Stimulated activated CD4-positive, alpha-beta T cell treated with anti-CD3 and anti-CD28 coated beads, Interleukin-1b, Interleukin-23, amount 100 ng/mL, for 4 hours (primary cell): ENCODE measurements at regions not wholly inside any gene's neighbourhood (a gene's known extent, or its start where the extent isn't known, plus 50 kb on each side); places are given as distances from the start of the nearest gene placed in this dataset.
A peak's percentile ranks its signal among the peaks of the same experiment; 100 is the strongest.

Source experiments
- DNase-seq, 2 donors: peaks; one replicate each; pipeline ENCODE4 v3.0.0-alpha.2; 2020; ENCODE audit warnings: low read depth in 2 of 2

DNA sequence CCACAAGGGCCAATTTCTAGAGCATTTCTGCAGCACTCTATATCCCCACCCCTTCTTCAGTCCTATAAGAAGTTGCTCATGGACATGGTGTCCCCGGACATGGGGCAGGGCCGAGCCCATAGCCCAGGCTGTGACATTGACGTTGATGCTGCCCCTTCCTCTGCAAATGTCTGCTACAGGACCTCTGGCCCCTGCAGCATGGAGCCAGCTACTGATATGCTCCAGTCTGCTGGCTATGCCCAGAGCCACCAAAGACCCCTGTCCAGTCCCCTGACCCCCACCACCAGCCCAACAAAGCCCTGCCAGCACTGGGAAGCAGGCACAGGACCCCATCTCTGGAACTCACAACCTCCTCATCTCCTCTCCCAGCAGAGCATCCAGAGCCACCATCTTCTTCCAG lies 120.1 kb upstream of the SMAD3 start:
- no peak for DNase-seq

DNA sequence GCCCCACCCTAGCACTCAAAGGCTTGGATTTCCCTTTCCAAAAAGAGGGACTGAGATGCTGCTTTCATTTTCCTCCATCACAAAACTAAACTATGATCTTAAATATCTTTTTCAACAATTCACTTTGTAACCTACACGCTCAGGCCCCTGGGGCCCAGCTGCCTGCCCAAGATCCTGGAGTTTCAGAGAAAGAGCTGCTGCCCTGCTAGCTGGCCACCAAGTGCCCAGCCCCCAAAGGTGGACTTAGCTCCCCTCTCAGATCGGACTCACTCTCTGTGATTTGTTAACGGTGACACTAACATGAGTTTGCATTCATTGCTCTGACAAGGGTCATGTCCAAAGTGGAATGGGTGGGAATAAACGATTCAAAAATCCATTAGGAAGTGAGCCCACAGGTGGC lies 119.6 kb upstream of the SMAD3 start:
- DNase-seq = no peak

DNA sequence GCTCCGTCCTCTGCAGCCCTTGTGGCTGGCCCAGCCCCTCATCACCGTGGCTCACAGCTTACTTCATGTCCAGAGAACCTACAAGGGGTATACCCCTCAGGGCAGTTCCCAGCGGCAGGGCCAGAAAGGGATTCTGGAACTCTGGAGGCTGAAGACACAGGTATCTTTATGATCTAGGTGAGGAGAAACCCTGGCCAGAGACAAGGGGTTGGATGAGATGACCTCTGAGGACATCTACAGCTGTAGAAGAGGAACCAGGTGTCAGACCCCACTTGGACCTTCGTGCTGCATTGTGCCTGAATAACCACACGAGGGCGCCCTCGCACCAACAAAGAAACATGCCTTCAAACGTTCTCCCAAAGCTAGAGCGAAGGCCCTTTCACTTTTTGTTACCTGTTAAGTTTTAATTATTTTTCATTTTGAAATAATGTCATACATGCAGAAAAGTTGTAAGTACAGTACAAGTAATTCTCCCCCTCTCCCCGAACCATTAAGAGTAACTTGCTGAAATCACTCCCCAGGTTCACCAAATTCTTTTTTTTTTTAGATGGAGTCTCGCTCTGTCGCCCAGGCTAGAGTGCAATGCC lies 118.7 kb upstream of the SMAD3 start:
- DNase-seq = peak; percentile 60 to 75

DNA sequence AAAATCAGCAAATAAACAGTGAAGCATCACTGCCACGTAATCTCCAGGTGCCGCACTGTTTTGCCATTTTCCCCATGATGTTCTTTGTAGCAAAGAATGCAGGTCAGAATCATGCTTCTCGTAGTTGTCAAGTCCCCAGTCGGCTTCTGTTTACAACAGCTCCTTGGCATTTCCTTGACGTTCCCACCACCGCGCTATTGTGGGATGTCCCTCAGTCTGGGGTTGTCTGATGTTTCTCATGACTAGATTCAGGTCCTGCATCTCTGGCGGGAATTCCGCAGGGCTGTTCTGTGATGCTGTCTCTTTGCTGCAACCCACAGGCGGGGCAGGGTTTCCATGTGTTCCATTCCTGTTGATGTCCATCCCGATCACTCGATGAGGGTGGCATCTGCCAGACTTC lies 117.9 kb upstream of the SMAD3 start:
- DNase-seq = no peak

DNA sequence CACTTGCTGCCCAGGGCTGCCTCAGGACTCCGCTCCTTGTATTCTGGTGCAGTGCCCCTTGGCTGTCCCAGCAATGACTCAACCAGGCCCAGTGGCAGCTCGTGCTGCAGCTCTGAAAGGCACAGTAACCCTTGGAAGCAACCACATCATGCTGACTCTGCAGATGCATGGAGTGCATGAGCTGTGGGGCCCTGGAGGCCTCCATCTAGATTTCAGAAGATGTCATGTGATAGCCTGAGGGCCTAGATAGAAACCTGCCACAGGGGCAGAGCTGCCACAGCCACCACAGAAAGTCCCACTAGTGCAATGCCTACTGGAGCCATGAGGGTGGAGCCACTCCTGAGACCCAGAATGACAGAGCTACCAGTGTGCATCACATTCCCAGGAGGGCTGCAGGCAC lies 117.1 kb upstream of the SMAD3 start:
- DNase-seq = no peak

DNA sequence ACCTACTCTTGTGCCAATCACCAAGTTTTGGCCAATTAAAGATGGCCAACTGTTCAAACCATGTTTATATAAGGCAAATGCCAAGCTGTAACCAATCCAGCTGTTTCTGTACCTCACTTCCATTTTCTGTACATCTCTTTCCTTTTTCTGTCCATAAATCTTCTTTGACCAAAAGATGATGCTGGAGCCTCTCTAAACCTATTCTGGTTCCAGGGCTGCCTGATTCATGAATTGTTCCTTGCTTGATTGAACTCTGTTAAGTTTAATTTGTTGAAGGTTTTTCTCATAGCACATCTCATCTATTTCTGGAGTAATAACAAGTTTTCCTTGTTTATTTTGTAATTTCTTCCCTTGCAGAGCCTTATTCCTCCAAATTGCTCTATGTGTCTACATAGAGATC lies 115.3 kb upstream of the SMAD3 start:
- DNase-seq = no peak

DNA sequence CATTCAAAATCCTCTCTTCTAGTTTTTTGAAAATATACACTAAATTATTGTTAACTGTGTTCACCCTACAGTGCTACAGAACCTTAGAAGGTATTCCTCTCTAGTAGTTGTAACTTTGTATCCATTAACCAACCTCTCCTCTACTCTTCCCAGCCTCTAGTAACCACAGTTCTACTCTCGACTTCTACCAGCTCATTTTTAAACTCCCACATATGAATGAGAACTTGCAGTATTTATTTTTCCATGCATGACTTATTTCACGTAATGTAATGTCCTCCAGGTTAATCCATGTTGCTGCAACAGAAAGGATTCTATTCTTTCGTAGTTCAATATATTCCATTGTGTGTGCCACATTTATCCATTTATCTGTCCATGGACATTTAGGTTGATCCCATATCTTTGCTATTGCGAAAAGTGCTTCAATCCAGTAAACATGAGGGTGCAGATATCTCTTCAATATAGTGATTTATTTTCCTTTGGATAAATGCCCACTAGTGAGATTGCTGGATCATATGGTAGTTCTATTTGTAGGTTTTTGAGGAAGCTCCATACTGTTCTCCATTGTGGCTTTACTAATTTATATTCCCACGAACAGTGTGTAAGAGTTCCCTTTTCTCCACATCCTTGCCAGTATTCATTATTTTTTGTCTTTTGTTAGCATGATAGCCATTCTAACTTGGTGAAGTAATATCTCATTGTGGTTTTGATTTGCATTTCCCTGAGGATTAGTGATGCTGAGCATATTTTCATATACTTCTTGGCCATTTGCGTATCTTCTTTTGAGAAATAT lies 113.7 kb upstream of the SMAD3 start:
- DNase-seq = no peak

DNA sequence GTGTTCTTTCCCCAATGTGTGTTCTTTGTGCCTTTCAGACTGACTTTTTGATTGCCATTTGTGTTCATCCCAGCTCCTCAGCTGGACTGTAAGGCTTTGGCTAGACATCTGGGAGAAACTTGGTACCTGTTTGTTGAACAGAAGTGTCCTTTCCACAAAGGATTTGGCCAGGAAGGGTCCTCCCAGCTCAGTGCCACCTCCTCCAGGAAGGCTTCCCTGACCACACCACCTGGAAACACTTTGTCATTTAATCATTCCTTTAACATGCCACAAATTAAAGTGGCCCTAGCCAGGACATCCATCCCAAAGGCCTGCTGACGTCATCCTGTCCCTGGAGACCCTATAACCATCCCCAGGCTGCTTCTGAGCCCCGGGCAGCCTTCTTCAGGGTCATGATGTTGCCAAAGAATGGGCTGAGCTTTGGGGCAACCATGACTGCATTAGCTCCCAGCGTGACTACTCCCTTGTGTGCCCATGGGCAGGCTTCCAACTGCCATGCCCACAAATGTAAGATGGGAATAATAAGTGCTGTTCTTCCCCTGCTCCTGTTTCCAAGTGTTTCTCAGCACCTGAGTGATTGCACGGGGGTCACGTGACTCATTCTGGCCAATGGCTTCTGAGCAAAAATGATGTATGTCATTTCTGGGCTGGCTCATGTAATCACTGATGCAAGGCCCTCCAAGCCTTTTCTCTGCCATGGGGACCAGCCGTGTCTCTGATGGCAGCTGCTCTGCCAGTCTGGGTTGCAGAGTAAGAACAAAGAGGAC lies 112.5 kb upstream of the SMAD3 start:
- DNase-seq = no peak

DNA sequence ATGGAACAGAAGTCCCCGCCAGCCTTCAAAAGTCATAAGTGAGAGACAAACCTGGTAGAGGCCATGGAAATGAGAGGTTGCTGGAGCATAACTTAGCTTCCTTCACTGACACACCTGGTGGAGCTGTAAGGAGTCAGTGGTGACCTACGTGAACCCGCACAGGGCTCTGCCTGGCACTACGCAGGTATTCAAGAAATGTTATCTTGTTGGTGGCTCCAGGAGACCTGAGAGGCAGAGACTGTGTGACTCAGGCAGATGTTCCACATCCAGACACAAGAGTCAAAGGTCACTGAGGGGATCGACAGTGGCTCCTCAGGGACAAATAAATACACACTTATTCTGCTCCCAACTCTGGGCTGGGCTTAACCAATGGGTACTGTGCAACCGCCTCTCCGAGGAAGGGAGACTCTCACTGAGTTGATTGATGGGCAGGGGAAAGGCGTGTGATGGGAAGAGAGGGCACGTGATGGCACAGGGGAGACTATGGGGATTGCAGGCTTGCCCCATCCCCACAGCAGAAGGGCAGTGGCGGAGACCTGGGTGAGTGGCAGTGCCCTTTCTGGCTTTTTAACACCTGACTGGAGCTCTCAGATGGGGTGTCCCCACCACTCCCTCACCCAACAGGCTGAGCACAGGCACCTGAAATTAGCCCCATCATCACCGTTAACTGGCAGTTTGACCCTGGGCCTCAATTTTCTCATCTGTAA lies 111.7 kb upstream of the SMAD3 start:
- no peak for DNase-seq

DNA sequence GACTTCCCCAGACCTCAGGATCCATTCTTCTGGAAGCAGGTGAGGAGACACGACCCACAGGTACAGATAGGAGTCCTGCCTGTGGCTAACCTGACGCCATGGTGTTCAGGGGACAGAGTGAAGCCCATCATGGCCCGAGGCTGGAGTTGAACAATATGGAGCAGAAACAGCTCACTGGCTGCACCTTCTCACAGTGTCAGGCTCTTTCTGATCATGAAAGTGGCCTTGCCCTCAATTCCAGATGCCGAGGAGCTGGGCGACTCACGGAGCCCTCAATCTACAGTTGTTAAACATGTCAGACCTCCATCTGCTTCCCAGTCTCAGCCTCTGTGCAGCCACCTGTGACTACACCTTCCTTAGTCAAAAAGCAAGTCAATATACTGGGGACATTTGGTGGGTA lies 110.8 kb upstream of the SMAD3 start:
- DNase-seq = no peak

DNA sequence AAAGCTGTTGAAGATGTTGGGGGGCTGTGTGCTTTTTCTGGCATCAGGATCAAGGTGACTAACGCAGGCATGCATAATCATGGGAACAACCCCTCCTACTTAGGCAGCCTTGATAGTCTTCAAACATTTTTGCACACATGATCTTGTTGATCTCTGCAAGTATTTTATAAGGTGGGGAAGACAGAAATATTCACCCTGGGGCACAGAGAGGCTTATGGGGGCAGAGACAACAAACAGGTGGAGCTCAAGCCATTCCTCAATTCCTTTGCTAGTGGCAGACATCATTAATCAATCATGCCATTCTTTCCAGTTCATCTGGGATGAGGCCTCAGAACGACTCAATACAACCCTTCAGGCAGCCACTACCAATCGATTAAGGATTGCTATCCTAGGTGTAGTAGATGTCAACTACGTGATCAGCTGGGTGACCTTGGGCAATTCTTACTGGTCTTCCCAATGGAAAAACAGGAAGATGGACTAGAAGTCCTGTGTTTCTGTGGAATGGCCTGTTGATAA lies 110.3 kb upstream of the SMAD3 start:
- DNase-seq = no peak

DNA sequence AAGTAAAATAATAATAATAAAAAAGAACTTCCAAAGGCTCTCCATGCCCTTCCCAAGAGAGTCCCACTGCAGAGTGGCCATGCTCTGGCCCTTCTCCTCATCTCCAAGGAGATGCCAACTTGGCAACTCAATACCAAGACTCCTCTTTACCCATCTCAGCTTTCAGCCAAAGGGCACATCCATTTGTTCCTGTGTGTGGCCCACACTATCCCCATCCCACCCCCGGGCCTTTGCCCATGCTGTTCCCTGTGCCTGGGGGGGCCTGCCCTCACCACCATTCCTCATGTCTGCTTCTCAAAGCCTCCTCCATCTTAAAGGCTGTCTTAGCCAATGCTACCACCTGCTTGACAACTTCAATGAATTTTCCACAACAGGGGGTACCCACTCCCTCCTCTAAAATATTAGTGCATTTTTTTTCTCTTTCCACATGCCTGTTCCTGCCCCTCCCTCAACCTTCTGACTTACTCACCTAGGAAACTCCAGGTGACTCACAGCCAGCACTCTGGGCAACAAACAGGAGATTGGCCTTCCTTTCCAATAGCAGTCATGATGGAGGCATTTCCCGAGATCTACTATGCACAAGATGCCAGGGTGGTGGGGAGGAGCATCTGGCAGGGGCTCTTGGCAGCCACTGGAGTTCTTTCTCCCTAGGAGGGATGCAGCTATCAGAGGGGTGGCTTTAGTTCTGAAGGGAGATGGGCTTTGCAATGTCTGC lies 109.4 kb upstream of the SMAD3 start:
- DNase-seq = no peak

DNA sequence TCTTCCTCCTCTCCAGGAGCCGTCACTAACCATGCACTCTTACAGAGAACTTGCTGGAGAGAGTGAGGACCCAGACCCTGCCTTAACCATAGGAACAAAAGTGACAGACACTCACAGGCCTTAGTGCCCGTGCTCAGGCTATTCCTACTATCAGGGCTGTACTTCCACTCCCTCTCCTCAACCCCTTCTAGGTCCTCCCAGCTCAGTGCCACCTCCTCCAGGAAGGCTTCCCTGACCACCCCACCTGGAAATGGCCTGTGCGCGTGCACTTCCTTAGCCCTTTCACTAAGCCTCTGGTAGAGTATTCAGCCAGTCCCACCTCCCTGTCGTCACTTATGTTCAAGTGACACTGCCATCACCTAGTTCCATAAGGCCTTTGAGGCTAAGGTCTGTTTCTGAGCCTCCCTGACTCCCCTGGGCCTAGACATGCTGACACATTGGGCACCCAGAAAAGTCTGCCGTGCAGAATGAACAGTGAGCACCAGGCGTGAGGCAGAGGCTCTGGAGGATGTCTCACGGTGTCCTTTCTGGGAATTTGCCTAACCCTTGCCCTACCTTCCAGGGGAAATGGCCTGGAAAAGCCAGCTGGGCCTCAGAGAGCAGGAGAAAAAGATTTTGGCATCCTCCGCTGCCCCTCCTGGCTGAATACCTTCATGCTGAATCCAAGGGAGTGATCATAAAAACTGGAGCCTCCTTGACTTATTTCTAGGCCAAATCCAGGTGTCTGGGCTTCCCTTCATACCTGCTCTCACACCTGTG lies 108.6 kb upstream of the SMAD3 start:
- no peak for DNase-seq

DNA sequence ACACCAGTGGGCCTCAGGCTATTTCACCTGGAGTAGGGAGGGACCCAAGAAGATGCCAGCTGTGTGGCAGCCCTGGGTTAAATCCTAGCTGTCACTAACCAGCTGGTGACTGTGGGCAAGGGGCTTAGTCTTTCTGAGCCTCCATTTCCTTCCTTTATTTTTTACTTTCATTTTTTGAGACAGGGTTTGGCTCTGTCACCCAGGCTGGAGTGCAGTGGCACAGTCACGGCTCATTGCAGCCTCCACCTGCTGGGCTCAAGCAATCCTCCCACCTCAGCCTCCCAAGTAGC lies 108.0 kb upstream of the SMAD3 start:
- DNase-seq = no peak

DNA sequence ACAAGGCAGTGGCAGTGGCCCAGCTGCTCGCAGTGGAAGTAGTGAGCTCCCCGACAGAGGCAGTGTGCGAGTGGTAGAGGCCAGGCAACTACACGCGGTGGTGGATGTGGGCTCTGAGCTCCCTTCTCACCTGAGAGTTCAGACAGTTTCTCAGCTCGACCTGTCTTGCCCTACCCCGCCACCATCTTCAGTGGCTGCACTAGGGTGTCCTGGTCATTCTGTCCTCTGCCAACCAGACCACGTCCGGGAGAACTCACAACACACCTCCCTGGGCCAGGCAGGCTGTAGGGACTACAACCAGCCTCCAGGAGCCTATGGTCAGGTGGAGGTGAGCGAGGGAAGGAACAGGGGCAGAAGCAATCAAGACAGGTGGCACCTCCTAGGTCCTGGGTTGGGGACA lies 106.3 kb upstream of the SMAD3 start:
- no peak for DNase-seq

DNA sequence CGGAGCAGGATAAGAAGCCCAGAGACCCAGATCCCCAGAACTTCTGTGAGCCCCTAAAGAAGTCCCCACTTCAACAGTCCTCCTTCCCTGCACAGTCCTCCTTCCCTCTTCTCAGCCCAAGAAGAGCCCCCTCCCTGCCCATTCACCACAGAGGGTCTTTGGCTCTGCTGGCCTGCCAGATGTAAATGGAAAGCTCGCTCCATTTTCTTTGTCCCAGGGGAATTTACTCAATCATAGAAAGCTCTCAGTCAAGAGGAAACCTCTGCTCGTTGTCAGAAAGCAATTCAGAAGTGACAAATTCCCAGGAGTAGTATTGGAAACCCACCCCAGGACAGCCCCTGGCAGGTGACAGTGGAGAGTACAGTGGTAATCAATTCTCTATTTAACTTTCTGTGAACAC lies 105.5 kb upstream of the SMAD3 start:
- DNase-seq = no peak

DNA sequence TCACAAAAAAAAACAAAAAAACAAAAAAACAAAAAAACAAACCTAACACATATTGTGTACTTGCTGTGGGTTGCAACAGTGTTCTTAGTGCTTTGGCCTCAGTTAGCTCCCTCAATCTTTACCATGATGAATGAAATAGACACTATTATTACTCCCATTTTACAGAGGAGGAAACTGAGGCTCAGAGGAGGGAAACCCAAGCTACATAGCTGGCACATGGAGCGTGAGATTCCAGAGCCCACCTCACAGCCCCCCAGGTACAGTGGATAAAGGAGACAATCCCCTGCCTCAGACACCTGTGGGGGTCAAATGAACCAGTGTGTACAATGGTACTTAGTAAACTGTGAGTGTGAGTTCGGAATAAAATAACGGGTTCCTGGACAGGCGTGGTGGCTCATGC lies 104.9 kb upstream of the SMAD3 start:
- DNase-seq = no peak

DNA sequence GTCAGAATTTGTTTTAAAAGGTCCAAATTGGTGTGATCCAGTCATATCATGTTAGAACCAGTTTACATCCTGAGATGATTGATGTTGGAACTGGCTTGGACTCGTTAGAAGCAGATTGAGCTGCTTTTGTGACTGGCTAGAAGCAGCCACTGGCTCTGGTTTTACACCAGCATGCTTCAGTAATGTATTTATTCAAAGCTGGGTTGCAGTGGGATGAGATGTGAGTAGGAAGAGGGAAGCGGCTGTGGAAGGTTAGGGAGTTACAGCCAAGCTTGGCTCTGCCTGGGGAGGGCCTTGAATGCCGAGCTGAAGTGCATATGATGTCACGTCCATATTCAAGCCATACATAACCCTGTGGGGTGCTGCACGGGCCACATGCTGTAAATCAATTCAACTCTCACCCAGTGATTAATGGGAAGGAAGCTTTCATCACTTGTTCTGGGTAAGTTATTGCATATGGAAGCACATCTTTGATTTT lies 104.0 kb upstream of the SMAD3 start:
- DNase-seq = no peak

DNA sequence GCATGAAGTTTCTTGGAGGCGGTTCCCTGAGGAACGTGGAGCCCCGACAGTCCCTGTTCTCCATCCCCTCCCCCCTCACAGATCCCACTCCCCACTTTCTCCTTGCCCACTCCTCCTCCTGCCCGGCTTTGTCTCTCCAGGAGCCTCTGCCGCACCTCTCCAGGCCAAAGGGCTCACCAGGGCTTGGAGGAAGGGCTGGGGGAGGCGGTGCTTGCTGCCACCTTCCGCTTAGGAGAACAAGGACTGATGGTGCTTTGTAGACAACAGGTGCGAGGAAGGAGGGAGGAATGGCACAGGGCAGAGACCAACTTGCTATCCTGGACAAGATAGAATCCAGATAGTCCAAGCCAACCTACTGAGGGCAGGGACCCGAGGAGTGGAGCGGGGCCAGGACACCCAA lies 103.5 kb upstream of the SMAD3 start:
- no peak for DNase-seq

DNA sequence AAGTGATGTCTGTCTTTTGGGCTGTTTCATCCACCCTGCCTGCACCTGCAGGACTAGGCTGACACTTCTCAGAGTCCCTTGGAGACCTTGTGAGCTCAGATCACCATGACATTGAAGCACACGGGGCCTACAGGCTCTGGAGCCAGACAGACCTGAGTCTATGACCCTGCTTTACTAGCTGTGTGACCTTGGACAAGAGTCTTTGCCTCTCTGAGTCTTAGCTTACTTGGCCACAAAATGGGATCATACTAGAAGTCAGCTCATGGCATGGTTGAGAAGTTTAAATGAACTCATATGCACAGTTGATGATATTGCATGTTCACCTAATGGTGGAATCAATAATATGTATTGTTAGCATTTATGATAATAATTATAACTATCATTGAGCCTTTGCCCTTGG lies 102.9 kb upstream of the SMAD3 start:
- DNase-seq = no peak

DNA sequence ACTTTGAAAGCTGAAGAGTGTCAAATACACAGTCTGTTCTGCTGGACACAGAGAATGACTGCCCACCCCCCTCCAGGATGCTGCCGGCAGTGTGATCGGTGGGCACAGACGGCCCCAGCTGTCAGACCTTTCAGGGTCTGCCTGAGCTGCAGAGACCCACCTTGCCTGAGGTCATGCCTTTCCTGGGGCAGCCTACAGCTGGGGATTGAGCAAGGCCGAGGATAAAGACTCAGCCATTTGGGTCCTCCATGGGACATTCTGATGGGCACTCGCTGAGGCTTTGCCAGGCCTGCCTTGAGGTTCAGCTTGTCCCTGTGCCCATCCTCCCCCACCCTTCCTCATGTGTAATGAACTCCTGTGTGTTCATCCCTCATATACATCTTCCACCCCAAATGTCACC lies 102.3 kb upstream of the SMAD3 start:
- DNase-seq = no peak
